HUDEP-2 (cell line): ENCODE measurements at regions not wholly inside any gene's neighbourhood (a gene's known extent, or its start where the extent isn't known, plus 50 kb on each side); places are given as distances from the start of the nearest gene placed in this dataset.
"Not testable (repeated sequence)": the region's sequence is repeated elsewhere in the genome, so short reads cannot be mapped to it uniquely, and the experiment has no call there.

Experiments used
- DNase-seq, 76 experiments: peaks; one replicate each; lab custom pipeline; 2025; ENCODE audit not compliant: unreplicated experiment in 76 of 76; lab: John Stamatoyannopoulos, UW

DNA sequence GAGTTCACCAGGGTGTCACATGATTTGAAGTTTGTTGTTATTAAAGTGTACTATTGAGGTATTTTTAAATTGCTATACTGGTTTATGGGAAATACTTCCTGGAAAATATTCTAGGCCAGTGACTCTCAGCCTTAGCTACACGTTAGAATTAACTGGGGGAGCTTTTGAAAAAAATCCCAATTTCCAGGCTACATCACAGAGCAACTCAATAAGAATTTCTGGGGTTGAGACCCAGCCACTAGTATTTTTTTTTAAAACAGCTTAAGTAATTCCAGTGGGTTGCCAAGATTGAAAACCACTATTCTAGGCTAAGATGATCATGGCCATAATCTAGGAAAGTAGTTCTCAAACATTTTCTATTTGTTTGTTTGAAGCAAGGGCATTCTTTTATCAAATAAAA lies 142.9 kb upstream of the GRIA1 start:
- DNase-seq: no peak

DNA sequence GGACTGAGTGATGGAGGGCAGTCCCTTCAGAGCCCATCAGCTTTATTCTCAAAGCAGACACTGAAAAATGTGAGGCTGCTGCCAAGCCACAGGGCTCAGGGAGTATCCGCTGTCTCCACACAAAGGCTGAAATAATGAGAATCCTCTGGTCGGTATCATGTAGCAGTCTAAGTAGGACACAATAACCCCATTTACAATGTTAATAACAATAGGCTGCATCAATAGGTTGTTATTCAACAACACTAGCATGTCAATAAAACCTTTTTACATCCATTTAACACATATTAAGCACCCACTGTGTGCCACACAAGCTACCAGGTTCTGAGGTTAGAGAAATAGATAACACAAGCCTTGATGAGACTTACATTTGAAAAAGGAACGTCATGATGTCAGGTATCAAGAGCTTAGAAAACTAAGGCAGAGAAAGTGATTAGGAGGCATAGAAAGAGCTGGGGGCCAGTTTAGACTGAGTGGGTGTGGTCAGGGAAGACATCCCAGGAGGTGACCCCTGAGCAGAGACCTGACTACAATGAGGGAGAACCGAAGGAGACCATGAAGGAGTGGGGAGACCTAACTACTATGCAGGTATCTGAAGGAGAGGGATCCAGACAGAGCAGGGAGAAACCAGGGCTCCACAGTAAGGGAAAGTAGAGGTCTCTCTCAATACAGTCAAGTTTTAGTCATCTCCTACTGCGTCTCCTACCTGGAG lies 140.1 kb upstream of the GRIA1 start:
- DNase-seq: no peak

DNA sequence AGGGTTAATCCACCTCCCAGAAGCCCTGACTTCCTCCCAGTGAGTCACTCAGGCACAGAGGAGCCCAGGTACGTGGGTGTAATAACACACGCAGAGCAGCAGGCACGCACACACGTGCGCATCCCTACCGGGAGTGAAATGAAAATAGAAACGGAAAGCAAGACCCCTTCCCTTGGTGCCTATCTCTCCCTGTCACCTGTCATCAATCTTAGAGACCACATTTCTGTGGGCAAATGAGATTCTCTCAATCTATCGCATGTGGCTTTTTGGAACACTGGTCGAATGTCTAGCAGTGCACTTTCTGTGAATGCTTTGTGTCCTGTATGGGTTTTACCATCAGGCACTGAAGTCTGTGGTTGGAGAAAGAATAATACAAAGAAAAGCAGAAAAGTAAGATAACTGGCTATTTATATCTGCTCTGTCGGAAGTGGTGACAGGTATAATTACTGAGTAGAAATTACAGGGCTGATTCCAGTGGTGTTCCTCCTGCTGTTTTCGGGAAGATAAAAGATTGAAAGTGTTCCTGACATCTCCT lies 137.7 kb upstream of the GRIA1 start:
- DNase-seq: no peak

DNA sequence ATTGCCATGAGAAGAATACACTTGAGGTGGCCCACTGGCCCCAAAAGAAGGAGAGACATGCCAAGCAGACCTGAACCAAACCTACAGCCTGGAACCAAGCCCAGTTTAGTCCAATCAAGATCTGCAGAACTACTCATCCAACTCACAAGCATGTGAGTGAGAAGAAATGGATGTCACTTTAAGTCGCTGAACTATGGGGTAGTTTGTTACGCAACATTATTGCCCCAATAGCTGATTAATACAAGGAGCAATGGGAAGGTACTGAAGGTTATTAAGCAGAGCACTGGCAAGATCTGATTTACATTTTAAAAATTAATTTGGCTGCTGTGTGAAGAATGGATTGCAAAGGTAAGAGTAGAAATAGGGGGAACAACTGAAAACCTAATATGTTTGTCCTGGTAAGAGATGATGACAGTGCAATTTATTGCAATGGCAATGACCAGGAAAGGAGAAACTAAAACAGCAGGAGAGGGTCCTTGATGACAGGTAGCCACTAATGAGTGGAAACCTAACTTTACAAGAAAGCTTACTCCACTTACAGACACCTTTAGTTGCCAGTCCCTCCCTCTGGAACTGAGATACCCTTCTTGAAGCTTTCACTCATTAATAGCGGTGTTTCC lies 132.9 kb upstream of the GRIA1 start:
- DNase-seq: no peak

DNA sequence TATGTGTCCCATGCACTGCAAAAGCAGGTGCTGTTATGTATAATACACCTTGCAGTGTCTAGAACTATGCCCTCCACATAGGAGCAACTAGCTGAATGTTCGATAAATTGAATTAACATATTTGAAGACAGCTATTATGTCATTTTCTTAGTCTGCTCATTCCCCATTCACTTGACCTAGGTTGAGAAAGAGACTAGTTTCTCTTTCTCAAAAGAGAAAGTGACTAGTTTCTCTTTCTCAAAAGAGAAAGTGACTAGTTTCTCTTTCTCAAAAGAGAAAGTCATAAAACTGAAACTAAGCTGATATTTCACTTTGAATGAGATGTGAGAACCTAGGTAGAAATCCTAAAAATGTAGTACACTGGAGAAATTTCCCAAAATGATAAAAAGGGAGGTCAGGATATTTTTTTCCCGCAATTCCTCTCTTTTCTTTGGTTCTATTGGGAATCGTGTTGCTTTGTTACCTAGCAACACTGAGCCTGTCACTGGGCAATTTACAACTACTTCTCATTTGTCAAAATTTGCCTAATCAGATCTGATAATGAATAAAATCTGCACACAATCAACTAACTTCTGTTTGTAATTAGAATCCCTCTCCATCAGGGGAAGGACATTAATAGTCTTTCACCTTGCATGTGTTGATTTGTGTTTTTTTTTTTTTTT lies 132.0 kb upstream of the GRIA1 start:
- no peak for DNase-seq

DNA sequence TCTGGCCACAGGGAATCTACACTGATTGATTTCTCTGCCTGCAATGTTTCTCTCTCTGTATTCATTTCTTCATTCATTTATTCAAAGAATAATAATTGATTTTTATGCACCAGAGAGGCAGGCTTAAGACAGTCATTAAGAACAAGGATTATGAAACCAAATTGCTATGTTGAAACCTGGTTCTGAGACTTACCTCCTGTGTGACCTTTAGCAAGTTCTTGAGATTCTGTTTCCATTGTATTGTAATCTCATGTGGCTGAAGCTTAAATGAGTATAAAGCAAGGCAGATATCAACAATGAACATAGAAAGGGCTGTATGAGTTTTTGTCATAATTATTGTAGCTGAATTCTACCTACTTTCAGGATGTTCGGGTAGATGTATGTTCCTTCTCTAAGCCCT lies 129.6 kb upstream of the GRIA1 start:
- no peak for DNase-seq

DNA sequence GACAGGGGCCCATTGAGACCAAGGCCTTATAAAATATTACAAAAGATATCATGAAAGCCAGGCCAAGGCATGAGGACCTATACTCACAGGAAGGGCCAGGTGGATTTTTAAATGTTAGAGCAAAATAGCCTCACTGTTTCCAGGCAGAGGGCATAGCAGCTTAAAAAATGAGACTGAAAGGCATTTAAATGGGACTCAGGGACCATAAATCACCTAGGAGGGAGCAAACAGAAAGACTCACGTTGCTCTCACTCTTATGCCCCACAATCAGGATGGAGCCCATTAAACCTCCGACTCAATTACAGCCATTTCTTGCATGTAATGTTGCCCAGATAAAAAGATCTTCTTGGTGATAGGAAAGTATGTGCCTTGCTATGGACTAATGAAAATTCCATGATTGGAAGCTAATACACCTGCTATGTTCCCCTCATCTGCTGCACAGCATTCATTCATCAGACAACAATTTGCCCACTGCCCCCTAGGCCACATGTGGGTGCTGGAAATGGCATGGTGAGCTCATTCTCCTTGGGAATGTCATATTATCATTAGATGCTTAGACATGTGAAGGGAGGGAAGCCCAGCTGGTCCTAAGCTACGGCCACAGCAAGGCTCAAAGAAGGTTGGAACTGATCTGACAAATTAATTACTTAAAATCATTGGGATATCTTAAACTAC lies 128.6 kb upstream of the GRIA1 start:
- no peak for DNase-seq

DNA sequence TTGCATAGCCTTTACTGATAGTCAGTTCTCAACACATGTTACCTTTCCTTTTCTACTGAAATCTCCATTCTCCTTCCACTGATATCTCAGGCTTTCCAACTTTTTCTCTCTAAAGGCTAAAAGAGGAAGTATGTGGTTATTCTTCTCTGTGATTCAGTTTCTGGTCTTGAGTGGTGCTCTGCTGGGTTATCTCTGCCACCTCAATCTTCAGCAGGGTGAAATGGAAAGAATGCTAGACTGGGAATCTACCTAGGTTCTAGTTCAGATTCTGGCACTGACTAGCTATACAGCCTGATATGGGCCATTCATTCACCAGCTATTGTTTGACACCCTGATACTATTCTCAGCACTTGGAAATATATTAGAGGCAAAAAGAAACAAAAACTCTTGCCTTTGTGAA lies 124.9 kb upstream of the GRIA1 start:
- DNase-seq: no peak

DNA sequence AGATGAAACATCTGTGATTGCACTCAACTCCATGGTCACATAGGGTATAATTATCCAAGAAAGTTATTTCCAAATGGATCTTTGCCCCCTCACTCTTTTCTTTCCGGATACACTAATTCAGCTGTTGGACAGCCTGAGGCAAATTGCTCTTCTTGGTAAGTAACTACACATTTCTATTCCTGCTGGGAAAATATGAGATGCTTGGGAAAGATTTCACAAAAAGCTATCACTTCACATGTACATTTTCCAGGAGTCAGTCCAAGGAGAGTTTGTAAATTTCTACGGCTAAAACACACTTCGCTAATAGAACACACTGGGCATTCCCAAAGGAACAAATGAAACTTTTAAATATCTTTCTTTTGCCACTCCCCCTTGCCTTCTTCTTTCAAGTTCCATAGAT lies 123.0 kb upstream of the GRIA1 start:
- DNase-seq: no peak

DNA sequence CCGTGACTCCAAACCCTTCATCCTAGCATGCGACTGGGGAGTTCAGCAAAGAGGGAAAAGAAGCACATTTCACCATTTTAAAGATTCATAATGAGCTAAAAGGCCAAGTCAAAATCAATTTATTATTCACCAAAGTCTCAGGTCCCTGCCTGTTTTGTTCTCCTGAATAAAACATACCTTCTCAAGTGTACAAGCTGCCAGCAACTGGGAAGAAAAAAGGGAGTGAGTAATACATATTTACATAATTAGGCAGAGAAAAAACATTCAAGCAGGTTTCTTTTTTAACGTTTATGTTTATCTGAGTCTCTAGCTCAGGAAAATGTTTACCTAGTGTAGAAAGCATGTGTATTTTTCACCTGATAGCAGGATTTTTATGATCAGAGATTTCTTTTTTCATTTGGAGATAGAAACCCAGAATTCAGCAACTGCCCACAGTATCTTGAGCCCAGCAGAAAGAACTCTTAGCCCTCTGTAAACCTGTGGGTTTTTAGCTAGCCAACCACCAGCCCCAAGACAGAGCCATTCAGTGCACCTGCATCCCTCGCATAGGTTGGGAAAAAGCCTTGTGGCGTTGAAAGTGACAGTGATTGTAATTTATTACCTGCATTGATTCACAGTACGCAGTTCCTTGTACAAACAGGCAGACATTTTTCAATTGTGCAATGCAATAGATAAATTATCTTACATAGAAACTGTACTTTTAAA lies 117.9 kb upstream of the GRIA1 start:
- DNase-seq: no peak

DNA sequence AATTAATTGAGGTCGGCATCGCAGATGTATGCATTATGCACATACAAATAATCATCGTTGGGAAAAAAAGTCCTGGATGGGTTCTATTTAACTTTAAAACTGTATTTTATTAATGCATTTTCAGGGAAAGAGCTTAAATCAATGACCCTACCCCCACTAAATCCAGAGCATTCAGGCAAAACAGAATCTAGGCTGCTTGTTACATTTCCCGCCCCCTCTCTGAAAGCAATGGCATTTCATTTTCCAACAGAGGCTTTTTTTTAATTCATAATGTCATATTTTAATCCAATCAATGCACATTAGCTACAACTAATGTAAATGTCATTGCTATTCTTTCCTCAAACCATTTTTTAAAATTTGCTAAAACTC lies 117.4 kb upstream of the GRIA1 start:
- DNase-seq: no peak

DNA sequence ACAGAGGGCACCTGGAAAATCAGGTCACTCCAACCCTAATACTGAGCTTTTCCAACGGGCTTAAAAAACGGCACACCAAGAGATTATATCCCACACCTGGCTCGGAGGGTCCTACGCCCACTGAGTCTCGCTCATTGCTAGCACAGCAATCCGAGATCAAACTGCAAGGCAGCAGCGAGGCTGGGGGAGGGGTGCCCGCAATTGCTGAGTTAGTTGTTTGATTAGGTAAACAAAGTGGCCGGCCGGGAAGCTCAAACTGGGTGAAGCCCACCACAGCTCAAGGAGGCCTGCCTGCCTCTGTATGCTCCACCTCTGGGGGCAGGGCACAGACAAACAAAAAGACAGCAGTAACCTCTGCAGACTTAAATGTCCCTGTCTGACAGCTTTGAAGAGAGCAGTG lies 108.8 kb upstream of the GRIA1 start:
- DNase-seq: not testable (repeated sequence)

DNA sequence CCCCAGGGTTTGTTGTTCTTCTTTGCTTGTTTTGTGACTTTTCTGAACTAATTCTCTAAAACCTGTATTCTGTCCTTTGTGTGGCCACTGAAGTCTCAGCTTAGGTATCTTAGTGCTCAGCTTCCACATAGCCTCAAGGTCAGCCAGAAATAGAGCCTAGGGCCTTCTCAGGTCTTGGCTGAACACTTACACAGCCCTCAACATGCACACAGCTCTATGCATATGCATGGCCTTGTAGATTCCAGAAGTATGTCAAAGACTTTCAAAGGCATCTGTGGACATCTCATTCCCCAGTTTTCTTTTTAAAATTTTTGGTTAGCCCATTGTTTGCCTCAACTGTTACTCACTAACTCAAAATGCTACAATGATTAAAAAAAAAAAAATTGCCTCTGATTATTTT lies 99.9 kb upstream of the GRIA1 start:
- no peak for DNase-seq

DNA sequence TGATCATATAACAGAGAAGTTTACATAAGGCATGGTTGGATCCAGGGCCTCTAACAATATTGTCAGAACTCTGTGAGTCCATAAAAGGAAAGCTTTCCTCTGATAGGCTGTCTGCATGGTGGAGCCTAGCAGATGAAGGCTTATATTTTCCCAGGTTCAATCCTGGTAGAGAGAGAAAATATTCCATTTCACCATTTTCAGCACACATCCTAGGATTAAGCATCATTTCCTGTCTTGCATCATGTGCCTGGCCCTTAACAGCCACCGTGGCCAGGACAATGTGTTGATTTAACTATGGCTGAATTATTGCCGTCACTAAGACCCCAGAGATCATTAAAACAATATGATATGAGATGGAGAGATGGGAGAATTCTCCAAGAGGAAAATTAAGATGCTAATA lies 90.9 kb upstream of the GRIA1 start:
- DNase-seq: no peak

DNA sequence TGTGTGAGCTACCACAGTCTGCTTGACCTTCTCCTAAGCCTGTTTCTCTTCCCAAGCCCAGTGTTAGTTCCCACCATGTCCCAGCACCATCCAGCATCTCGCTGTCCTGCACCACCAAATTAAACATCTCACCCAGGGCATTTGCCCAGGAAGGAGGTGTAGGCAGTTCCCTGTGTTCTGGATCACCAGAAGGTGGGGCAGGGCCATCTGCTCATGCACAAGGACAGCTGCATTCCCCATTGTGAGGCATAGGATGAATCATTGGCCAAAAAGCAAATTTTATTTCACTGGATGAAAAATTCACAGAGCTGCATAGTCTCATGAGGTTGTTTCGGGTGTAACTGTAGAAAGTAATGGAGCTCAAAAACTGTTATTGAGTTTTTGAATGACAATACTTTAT lies 89.5 kb upstream of the GRIA1 start:
- DNase-seq: no peak

DNA sequence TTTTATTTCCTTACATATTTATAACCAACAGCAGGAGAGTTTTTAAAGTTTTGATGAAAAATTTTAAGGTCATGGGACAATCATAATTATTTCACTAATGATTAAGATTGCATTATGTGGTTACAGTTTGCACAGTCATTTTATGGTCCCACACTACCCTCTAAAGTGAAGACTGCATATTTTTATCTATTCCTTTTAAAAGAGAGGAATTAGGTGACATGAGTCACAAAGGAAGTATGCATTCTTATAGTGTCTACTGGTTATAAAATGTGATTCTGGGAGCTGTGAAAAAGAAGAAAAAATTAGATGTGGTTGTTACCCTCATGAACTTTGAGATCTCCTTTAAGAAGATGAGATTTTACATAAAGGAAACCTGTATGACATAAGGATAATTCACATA lies 87.9 kb upstream of the GRIA1 start:
- DNase-seq: no peak

DNA sequence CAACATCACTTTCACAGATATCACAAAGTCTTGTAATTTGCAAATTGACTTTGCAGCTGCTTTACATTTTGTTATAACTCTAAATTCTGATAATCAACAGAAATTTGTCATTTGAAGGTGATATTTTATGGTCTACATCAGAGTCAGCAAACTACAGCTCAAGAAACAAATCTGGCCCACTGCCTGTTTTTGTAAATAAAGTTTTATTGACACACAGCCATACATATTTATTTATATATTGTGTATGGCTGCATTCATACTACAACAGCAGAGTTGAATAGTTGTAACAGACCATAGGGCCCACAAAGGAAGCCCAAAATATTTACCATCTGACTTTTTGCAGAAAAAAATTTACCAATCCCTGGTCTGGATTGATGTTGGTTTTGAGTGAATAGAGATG lies 87.0 kb upstream of the GRIA1 start:
- no peak for DNase-seq

DNA sequence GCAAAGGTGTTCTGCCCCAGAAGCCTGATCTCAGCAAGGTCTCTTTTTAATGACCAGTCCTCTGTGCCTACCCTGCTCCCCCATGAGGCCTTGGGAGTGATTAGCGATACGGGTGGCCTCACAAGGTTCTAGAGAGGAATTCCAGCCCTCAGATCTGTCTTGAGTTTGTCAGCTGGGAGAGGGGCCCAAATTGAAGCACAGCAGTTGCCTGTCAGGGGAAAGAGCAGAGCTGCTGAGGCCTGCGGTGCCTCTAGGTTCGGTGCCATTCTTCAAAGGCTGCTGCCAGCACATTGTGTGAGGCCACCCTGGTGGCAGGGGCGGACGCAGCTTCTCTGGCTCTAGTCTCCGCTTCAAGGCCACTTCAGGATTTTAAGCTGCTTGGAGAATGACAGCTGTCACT lies 85.7 kb upstream of the GRIA1 start:
- no peak for DNase-seq

DNA sequence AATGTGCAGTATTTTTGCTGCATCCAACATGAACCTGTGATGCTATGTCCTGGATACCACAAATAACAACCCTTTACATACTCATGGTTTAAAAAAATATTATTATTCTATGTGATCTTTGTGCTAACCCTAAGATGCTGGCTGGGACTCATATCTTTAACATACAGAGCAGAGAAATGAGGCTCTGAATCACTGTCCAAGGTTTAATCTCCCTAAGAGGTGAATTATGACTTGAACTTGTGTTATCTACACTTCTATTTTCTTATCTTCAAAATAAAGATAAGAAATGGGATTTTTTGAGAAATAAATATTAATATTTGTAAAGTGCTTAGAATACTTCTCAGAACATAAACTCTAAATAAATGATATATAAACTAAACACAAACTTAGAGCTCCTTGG lies 68.8 kb upstream of the GRIA1 start:
- DNase-seq: no peak

DNA sequence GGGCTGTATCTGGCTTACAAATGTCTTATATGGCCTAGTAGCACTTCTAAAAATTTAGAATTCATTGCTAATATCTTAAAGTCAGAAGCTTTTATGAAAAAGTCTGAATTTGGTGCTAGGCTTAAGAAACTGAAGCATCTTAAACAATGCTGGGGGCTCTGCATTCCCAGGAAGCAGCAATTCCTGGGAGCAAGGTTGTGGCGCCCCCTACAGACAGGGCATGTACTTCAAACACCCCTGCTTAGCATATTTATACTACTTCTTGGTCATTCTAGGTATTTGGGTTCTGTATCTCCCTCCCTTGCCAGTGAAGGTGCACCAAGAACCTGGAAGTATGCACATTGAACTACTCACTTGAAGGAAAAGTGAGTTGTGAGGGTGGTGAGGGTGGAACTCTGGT lies 64.6 kb upstream of the GRIA1 start:
- DNase-seq: peak in 4 of 76 experiments; percentile 1 to 10 (median 3)
